ENCODE measurements at regions not wholly inside any gene's neighbourhood (a gene's known extent, or its start where the extent isn't known, plus 50 kb on each side); places are given as distances from the start of the nearest gene placed in this dataset.

DNA sequence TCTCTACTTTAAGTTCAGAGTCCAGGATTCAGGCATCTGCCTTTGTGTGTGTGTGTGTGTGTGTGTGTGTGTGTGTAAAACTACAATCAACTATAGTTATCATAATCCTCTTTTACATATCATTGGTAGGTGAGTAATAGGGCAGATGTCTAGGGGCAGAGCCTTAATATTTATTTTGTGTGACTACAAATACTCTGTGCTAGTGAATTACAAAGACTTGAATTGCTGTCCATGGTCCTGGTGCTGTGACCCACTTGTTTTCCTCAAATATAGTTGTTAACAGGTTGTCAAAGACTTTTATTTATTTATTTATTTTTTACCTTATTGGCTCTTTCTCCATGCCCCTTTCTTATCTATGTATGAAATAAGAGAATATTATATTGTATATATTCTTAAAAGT, 196.8 kb downstream of the ANXA1 start:
- POLR2A ChIA-PET, result no interaction called here
- no peak for DNase-seq (ENCODE audit: low read depth, low spot score)
- CTCF ChIA-PET, result no interaction called here
- no peak overlapping the region for H3K4me3 ChIP-seq (ENCODE audit: low read depth, low read length)
- TF ChIP-seq, protein P1, sequence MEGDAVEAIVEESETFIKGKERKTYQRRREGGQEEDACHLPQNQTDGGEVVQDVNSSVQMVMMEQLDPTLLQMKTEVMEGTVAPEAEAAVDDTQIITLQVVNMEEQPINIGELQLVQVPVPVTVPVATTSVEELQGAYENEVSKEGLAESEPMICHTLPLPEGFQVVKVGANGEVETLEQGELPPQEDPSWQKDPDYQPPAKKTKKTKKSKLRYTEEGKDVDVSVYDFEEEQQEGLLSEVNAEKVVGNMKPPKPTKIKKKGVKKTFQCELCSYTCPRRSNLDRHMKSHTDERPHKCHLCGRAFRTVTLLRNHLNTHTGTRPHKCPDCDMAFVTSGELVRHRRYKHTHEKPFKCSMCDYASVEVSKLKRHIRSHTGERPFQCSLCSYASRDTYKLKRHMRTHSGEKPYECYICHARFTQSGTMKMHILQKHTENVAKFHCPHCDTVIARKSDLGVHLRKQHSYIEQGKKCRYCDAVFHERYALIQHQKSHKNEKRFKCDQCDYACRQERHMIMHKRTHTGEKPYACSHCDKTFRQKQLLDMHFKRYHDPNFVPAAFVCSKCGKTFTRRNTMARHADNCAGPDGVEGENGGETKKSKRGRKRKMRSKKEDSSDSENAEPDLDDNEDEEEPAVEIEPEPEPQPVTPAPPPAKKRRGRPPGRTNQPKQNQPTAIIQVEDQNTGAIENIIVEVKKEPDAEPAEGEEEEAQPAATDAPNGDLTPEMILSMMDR (IDR thresholded peaks at IDR 0.05; ENCODE audit: insufficient read depth, low read length, missing control alignments), result no peak

DNA sequence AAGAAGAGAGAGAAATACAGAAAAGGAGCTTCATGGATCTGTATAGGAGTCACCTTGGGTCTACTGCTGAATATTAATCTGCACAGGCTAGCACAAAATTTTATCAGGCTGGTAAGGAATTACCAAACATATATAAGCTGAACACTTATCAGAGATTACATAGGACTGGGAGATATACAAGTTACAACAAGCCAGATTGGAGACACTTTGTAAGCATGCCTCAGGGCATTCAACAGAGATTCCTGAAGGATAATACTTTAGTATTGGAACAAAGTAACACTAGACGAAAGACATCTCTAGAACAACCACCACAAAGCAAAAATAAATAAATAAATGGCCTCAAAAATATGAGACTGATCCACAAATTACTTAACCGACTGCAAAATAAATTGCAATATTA, 197.8 kb downstream of the ANXA1 start:
- ChIA-PET POLR2A (no interaction called here), CTCF (no interaction called here)
- no peak for DNase-seq (ENCODE audit: low read depth, low spot score)
- no peak overlapping the region for H3K4me3 ChIP-seq (ENCODE audit: low read depth, low read length)
- TF ChIP-seq, protein P1 (IDR thresholded peaks at IDR 0.05; ENCODE audit: insufficient read depth, low read length, missing control alignments), result no peak

DNA sequence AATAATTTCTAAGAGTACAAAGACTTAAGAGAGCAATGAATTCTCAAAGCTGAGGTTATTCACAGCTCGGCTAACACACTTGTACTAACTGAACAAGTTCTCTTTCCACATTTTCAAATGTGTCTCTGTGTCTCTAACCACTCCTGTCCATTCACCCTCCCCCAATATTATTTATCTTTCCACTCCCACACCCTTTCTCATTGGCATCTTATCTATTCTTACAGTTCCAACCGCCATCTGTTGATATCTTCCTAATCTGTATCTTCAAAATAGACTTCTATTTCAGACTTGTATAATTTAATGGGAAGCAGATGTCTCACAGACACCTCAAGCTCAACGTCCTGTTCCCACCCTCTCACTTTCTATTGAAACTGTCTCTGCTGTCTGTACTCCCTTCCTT, 205.9 kb downstream of the ANXA1 start:
- H3K4me3 ChIP-seq (ENCODE audit: low read depth, low read length), result no peak overlapping the region
- POLR2A ChIA-PET, result no interaction called here
- CTCF ChIA-PET, result no interaction called here
- no peak for DNase-seq (ENCODE audit: low read depth, low spot score)
- TF ChIP-seq, protein P1 (IDR thresholded peaks at IDR 0.05; ENCODE audit: insufficient read depth, low read length, missing control alignments), result no peak

DNA sequence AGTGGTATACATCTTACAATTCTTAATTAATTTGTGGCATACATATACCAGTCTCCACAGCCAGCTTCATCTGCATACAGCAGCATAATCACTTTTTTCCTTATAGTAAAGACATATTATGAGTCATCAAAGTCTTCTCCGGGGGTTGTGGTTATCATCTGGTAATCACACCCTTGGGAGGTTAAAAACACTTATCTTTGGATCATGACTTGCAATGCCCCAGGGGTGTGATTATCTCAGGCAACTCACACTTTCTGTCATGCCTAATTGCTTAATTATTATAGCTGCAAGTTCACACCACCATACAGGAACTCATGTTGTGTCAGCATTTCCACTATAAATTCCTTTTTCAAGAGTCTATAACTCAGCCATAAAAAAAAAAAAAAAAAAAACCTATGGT, 218.4 kb downstream of the ANXA1 start:
- DNase-seq (ENCODE audit: low read depth, low spot score), result no peak
- TF ChIP-seq, protein P1 (IDR thresholded peaks at IDR 0.05; ENCODE audit: insufficient read depth, low read length, missing control alignments), result no peak
- POLR2A ChIA-PET, result no interaction called here

DNA sequence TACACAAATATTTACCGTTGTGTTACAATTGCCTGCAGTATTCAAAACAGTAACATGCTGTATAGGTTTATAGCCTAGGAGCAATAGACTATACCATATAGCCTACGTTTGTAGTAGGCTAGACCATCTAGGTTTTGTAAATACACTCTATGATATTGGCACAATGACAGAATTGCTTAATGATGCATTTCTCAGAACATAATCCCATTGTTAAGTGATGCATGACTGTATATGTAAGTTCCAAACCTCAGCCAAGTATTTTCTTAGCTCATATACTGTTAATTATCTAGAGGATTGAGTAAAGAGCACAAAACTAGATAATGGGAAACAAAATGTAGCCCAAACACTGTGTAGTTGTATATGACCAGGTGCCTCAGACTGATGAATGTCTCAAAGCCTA, 220.1 kb downstream of the ANXA1 start:
- TF ChIP-seq, protein P1 (IDR thresholded peaks at IDR 0.05; ENCODE audit: insufficient read depth, low read length, missing control alignments), result no peak
- ChIA-PET POLR2A (no interaction called here), CTCF (no interaction called here)
- DNase-seq (ENCODE audit: low read depth, low spot score), result no peak
- H3K4me3 ChIP-seq (ENCODE audit: low read depth, low read length), result no peak overlapping the region

More for the DNA sequence above, 218.4 kb downstream of the ANXA1 start:
- H3K4me3 ChIP-seq (ENCODE audit: low read depth, low read length), result no peak overlapping the region
- CTCF ChIA-PET, result no interaction called here

DNA sequence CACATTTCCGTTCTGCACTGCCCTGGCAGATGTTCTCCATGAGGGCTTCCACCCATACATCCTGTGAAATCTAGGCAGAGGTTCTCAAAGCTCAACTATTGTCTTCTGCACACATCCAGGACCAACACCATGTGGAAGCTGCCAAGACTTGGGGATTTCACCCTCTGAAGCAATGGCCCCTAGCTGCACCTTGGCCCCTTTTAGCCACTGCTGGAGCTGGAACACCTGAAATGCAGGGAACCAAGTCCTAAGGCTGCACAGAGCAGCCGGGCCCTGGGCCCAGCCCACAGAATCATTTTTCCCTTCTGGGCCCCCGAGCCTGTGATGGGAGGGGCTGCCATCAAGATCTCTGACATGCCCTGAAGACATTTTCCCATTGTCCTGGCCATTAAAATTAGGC, 228.7 kb downstream of the ANXA1 start:
- DNase-seq (ENCODE audit: low read depth, low spot score), result no peak
- no peak overlapping the region for H3K4me3 ChIP-seq (ENCODE audit: low read depth, low read length)
- TF ChIP-seq, protein P1 (IDR thresholded peaks at IDR 0.05; ENCODE audit: insufficient read depth, low read length, missing control alignments), result no peak
- CTCF ChIA-PET, result no interaction called here
- POLR2A ChIA-PET, result no interaction called here

Data from AG04449 (cell line).